ENCODE measurements at regions not wholly inside any gene's neighbourhood (a gene's known extent, or its start where the extent isn't known, plus 50 kb on each side); places are given as distances from the start of the nearest gene placed in this dataset.

DNA sequence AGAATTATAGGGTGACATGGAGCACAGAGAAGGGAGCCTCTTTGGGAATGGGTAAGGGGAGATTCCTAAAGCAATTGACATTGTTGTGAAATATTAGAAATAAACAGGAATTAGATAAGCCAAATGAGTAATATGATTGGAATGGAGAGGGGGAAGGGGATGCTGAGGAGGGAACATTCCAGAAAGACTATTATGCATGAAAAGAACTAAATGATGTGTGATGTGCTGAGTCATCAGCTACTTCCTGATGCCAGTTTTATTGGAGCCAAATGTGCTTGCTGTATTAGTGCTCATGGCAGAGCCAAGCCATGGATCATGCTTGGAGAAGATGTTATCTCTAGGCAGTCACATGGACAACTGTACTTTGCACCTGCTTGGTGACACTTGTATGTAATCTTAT lies 189.0 kb upstream of the HCCS start:
- no peak for ATAC-seq
- TF ChIP-seq POLR2A (IDR thresholded peaks at IDR 0.05): no peak

DNA sequence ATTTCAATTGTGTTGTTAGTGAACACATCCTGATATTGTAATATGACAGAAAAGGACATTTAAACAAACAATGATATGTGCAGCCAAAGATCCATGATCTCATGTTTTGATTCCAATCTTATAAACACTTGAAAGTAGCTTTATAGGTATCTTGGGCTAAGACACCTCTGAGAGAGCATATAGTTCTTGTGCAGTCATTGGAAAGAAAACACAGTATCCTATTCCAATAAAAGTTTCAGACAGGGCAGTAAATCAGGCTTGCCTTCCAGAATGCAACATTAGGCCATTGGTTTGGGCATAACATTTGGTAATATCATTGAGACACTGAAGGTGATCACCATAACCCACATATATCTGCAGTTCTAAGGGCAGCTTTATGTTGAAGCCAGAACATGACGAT lies 188.3 kb upstream of the HCCS start:
- Histone ChIP-seq H3K9me3 (no peaks in the 10 kb centered on the region), H3K27me3 (no peaks in the 10 kb centered on the region), H3K4me1 (no peaks in the 10 kb centered on the region), H3K4me3 (no peak overlapping the region), H3K36me3 (replicated peaks in 1 of 2; ENCODE audit: insufficient read depth in 1 of 2, low read depth in 2 of 2) (no peaks in the 10 kb centered on the region), H3K27ac (no peak overlapping the region)
- intact Hi-C loops (cut with DNase I): no loop called here
- 93 to 100% methylated on average over 1 of the region's 1 CpG for WGBS, 2 donors
- no peak for TF ChIP-seq POLR2A (IDR thresholded peaks at IDR 0.05)
- TF ChIP-seq, protein P1, sequence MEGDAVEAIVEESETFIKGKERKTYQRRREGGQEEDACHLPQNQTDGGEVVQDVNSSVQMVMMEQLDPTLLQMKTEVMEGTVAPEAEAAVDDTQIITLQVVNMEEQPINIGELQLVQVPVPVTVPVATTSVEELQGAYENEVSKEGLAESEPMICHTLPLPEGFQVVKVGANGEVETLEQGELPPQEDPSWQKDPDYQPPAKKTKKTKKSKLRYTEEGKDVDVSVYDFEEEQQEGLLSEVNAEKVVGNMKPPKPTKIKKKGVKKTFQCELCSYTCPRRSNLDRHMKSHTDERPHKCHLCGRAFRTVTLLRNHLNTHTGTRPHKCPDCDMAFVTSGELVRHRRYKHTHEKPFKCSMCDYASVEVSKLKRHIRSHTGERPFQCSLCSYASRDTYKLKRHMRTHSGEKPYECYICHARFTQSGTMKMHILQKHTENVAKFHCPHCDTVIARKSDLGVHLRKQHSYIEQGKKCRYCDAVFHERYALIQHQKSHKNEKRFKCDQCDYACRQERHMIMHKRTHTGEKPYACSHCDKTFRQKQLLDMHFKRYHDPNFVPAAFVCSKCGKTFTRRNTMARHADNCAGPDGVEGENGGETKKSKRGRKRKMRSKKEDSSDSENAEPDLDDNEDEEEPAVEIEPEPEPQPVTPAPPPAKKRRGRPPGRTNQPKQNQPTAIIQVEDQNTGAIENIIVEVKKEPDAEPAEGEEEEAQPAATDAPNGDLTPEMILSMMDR (IDR thresholded peaks at IDR 0.05): no peak
- ATAC-seq (no peak), DNase-seq (no peak)

More for the DNA sequence above, 189.0 kb upstream of the HCCS start:
- DNase-seq: no peak
- Histone ChIP-seq H3K27ac (no peak overlapping the region), H3K4me1 (no peaks in the 10 kb centered on the region), H3K9me3 (no peaks in the 10 kb centered on the region), H3K4me3 (no peak overlapping the region), H3K27me3 (no peaks in the 10 kb centered on the region), H3K36me3 (replicated peaks in 1 of 2; ENCODE audit: insufficient read depth in 1 of 2, low read depth in 2 of 2) (no peaks in the 10 kb centered on the region)
- intact Hi-C loops (cut with DNase I): no loop called here

DNA sequence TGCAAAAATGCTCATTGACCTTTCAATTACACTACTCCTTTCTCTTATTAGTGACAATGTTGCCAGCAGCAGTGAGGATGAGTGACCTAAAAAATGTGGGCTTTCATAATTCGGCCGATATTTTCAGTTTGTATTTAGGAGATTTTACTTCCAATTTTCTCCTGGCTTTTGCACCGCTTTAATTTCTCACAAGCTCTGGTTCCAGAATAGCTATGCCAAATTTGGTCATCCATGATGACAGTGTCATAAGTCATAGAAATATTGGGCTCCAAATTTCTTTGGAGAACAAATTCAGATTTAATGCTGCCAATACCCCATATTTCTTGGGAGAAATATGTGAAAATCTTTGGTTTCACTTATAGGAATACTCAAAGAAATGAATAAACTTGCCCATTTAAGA lies 187.7 kb upstream of the HCCS start:
- ATAC-seq: no peak
- TF ChIP-seq POLR2A (IDR thresholded peaks at IDR 0.05): no peak
- no peaks in the 10 kb centered on the region for H3K4me1 ChIP-seq

DNA sequence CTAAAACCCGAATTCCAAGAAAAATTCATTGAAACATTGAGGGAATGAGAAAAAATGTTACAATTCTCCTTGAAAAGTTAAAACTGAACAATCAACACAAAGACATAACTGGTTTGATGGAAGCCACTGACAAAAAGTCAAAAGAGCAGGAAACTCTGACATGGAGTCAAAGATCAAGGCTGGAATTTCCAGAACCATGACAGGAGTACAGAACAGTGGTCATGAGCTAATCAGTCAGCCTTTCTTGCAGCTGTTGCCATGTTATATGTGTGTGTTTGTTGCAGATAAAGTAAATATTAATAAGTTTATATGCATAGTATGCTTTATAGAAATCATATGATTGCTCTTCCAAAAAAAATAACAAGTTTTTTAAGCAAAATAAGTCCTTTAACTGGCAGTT lies 184.7 kb upstream of the HCCS start:
- ATAC-seq: no peak
- no peaks in the 10 kb centered on the region for H3K4me1 ChIP-seq
- no peak for DNase-seq
- no peaks in the 10 kb centered on the region for H3K27me3 ChIP-seq
- no peak overlapping the region for H3K27ac ChIP-seq
- H3K4me3 ChIP-seq: no peak overlapping the region
- intact Hi-C loops (cut with DNase I): no loop called here
- TF ChIP-seq POLR2A (IDR thresholded peaks at IDR 0.05): no peak
- TF ChIP-seq, protein P1 (IDR thresholded peaks at IDR 0.05): no peak
- WGBS, 2 donors: 50 to 67% methylated on average over 1 of the region's 1 CpG
- no peaks in the 10 kb centered on the region for H3K36me3 ChIP-seq (replicated peaks in 1 of 2; ENCODE audit: insufficient read depth in 1 of 2, low read depth in 2 of 2)
- no peaks in the 10 kb centered on the region for H3K9me3 ChIP-seq

More for the DNA sequence above, 187.7 kb upstream of the HCCS start:
- no peak for DNase-seq
- H3K9me3 ChIP-seq: no peaks in the 10 kb centered on the region
- WGBS, 2 donors: 91 to 95% methylated on average over 3 of the region's 3 CpGs
- intact Hi-C loops (cut with DNase I): no loop called here
- no peaks in the 10 kb centered on the region for H3K36me3 ChIP-seq (replicated peaks in 1 of 2; ENCODE audit: insufficient read depth in 1 of 2, low read depth in 2 of 2)
- no peak overlapping the region for H3K27ac ChIP-seq
- no peaks in the 10 kb centered on the region for H3K27me3 ChIP-seq
- no peak overlapping the region for H3K4me3 ChIP-seq

DNA sequence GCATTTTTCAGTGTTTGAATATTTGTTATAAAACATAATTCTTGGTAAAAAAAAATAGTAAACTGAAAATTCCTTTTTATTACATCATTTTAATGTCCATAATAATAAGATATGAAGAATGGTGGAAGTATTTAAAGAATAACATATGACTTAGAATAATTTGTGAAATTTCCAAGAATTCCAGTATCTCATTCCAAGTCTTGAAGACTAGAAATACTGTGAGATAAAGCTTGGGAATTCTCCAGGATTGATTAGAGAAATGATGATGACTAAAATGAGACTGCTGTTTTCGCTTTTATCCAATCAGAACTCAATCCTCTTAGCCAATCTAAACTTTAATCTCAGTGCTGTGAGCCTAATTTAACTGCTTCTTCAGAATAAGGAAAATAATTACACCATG lies 184.2 kb upstream of the HCCS start:
- ATAC-seq: no peak

DNA sequence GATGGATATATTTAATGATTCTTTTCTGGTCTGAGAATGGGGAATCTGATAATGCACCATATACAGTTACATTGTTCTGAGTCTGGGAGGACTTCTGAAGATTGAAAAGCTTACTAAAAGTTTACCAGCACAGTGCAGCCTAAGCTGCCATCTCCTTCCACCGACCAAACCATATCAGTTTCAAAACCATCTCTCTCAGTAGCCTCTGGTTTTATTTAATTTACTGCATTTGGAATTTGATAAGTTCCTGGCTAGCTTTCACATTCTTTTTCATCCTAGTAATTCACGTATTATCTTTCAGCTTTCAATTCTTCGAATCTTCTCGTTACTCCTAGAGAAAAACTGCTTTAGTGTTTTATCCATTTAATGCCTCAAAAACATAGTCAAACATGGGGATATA lies 181.4 kb upstream of the HCCS start:
- ATAC-seq: no peak

More for the DNA sequence above, 184.2 kb upstream of the HCCS start:
- TF ChIP-seq, protein P1 (IDR thresholded peaks at IDR 0.05): no peak
- no peak for TF ChIP-seq POLR2A (IDR thresholded peaks at IDR 0.05)
- Histone ChIP-seq H3K27me3 (no peaks in the 10 kb centered on the region), H3K4me3 (no peak overlapping the region), H3K4me1 (no peaks in the 10 kb centered on the region), H3K9me3 (no peaks in the 10 kb centered on the region), H3K36me3 (replicated peaks in 1 of 2; ENCODE audit: insufficient read depth in 1 of 2, low read depth in 2 of 2) (no peaks in the 10 kb centered on the region), H3K27ac (no peak overlapping the region)
- WGBS, 2 donors: 79 to 90% methylated on average over 1 of the region's 1 CpG
- no peak for DNase-seq
- intact Hi-C loops (cut with DNase I): no loop called here

More for the DNA sequence above, 181.4 kb upstream of the HCCS start:
- H3K9me3 ChIP-seq: no peaks in the 10 kb centered on the region
- H3K27me3 ChIP-seq: no peaks in the 10 kb centered on the region
- no peak overlapping the region for H3K27ac ChIP-seq
- intact Hi-C loops (cut with DNase I): no loop called here
- DNase-seq: no peak
- H3K4me3 ChIP-seq: no peak overlapping the region
- H3K36me3 ChIP-seq (replicated peaks in 1 of 2; ENCODE audit: insufficient read depth in 1 of 2, low read depth in 2 of 2): no peaks in the 10 kb centered on the region
- no peaks in the 10 kb centered on the region for H3K4me1 ChIP-seq
- TF ChIP-seq POLR2A (IDR thresholded peaks at IDR 0.05): no peak
- 78 to 88% methylated on average over 4 of the region's 4 CpGs for WGBS, 2 donors
